Ovary (tissue), 7 donors: ENCODE measurements at regions not wholly inside any gene's neighbourhood (a gene's known extent, or its start where the extent isn't known, plus 50 kb on each side); places are given as distances from the start of the nearest gene placed in this dataset.

ENCODE experiments used
- DNase-seq, 5 donors: peaks; one replicate each; pipeline ENCODE4 v3.0.0-alpha.2; 2019 to 2020
- H3K27ac ChIP-seq, 2 donors: fragments of 200-600 bp; one replicate each; pipeline versions ENCODE4 v1.5.1 to v1.8.0; 2019 to 2022
- H3K27me3 ChIP-seq: fragments of 200-600 bp; one replicate; pipeline ENCODE4 v1.8.0; 2022
- H3K36me3 ChIP-seq: fragments of 200-600 bp; sonication (generic); one replicate; pipeline ENCODE4 v1.5.1; 2019
- H3K4me1 ChIP-seq: one replicate; pipeline ENCODE4 v1.8.1; 2013; ENCODE audit warnings: mild to moderate bottlenecking, moderate library complexity; ENCODE audit not compliant: insufficient read depth
- H3K4me3 ChIP-seq: fragments of 200-600 bp; sonication (generic); one replicate; pipeline ENCODE4 v1.5.1; 2017
- H3K9me3 ChIP-seq, 2 donors: fragments of 200-600 bp in 1 of 2; sonication (generic) in 1 of 2; one replicate each; pipeline versions ENCODE4 v1.5.1 to v1.8.1; 2013 to 2019; ENCODE audit warnings: mild to moderate bottlenecking in 1 of 2, moderate library complexity in 1 of 2
- CTCF ChIP-seq, 3 donors: fragments of 450-650 bp in 2 of 3; fragments of 200-600 bp in 1 of 3; IDR thresholded peaks; one replicate each; pipeline versions ENCODE4 v1.5.1 to v1.8.0; 2016 to 2022; ENCODE audit warnings: antibody characterized with exemption in 3 of 3, mild to moderate bottlenecking in 1 of 3
- EP300 ChIP-seq: sonication (generic); formaldehyde crosslinking; IDR thresholded peaks from one replicate; pipeline ENCODE4 v1.6.1; 2017; ENCODE audit warnings: antibody characterized with exemption
- POLR2A ChIP-seq: fragments of 450-650 bp; IDR thresholded peaks from one replicate; pipeline ENCODE4 v1.6.1; 2017; ENCODE audit warnings: antibody characterized with exemption, mild to moderate bottlenecking, moderate library complexity
- WGBS, 3 donors: extraction: QIAGEN DNeasy Blood & Tissue Kit in 1 of 3; methylation state at CpG; one replicate each; pipeline versions ENCODE4 v1.1.5 to v1.1.7; 2013 to 2017; 5-methylcytosine and 5-hydroxymethylcytosine counted together
- intact Hi-C, 4 donors: fragments of 100-400 bp; cut with DNase I; formaldehyde crosslinking; loops; one replicate each; pipeline versions ENCODE4 v1.11.0 to v1.15.1; 2022 to 2023
- donor health status: DM: no; HTN: no; CAD: no; lungs with moderate emphysema.
- donor health status: DM: no; HTN: no; CAD: no.
- donor health status: Bipolar disorder and iron deficiency.
- donor health status: DM: no; HTN: no; CAD: no.
- donor health status: DM: yes; HTN: yes; CAD: no.

- DNase-seq = no peak
- no peak overlapping the region for H3K4me3 ChIP-seq
- TF ChIP-seq POLR2A (no peak), EP300 (no peak), CTCF (IDR thresholded peaks at IDR 0.05) (no peak)
- no peaks in the 10 kb centered on the region for H3K36me3 ChIP-seq
- no peaks in the 10 kb centered on the region for H3K27me3 ChIP-seq
- no peaks in the 10 kb centered on the region for H3K9me3 ChIP-seq
- 58 to 79% (median 71%) methylated on average over 3 of the region's 3 CpGs for WGBS, 3 donors
- peaks cover 2% of the 10 kb centered on the region for H3K4me1 ChIP-seq
- intact Hi-C loops = no loop called here
- H3K27ac ChIP-seq = no peak overlapping the region
Measured at GRCh38 chr12:90008277-90008676, 299.6 kb upstream of the ATP2B1 start.

- no peak for TF ChIP-seq POLR2A
- TF ChIP-seq EP300 = no peak
- no peak for TF ChIP-seq CTCF (IDR thresholded peaks at IDR 0.05)
- Histone ChIP-seq H3K4me1 (peaks cover 5% of the 10 kb centered on the region), H3K27ac (no peak overlapping the region), H3K9me3 (no peaks in the 10 kb centered on the region), H3K4me3 (no peak overlapping the region), H3K36me3 (no peaks in the 10 kb centered on the region), H3K27me3 (no peaks in the 10 kb centered on the region)
- no peak for DNase-seq
- 38 to 52% (median 47%) methylated on average over 5 of the region's 5 CpGs for WGBS, 3 donors
- intact Hi-C loops = no loop called here
Measured at GRCh38 chr12:90004319-90005074, 295.9 kb upstream of the ATP2B1 start.

GRCh38 chr12:90003688-90004087, 295.1 kb upstream of the ATP2B1 start:
- 76 to 85% (median 81%) methylated on average over 1 of the region's 1 CpG for WGBS, 3 donors
- Histone ChIP-seq H3K4me1 (peaks cover 7% of the 10 kb centered on the region), H3K27ac (no peak overlapping the region), H3K27me3 (no peaks in the 10 kb centered on the region), H3K4me3 (no peak overlapping the region), H3K9me3 (no peaks in the 10 kb centered on the region), H3K36me3 (no peaks in the 10 kb centered on the region)
- DNase-seq = no peak
- TF ChIP-seq EP300 = no peak
- TF ChIP-seq CTCF (IDR thresholded peaks at IDR 0.05) = no peak
- TF ChIP-seq POLR2A = no peak
- intact Hi-C loops = no loop called here

GRCh38 chr12:90000721-90001120, 292.1 kb upstream of the ATP2B1 start:
- Histone ChIP-seq H3K4me1 (peaks cover 7% of the 10 kb centered on the region), H3K36me3 (no peaks in the 10 kb centered on the region), H3K27ac (no peak overlapping the region), H3K4me3 (no peak overlapping the region), H3K27me3 (no peaks in the 10 kb centered on the region), H3K9me3 (no peaks in the 10 kb centered on the region)
- DNase-seq = no peak
- intact Hi-C loops = no loop called here
- 94 to 95% (median 94%) methylated on average over 3 of the region's 3 CpGs for whole genome bisulfite sequencing, 3 donors
- TF ChIP-seq EP300 (no peak), CTCF (IDR thresholded peaks at IDR 0.05) (no peak), POLR2A (no peak)
